Psoas muscle (tissue), 7 donors: ENCODE measurements at regions not wholly inside any gene's neighbourhood (a gene's known extent, or its start where the extent isn't known, plus 50 kb on each side); places are given as distances from the start of the nearest gene placed in this dataset.

Experiments
- ATAC-seq, 4 donors: fragments of 200-7000 bp; cut with Tn5 transposase; one replicate each; pipeline ENCODE4 v1.9.1; 2020; ENCODE audit warnings: moderate library complexity in 3 of 4, mild to moderate bottlenecking in 2 of 4
- DNase-seq, 2 donors: peaks; one replicate each; pipeline ENCODE4 v3.0.0-alpha.2; 2020
- H3K27ac ChIP-seq: fragments of 200-600 bp; one replicate; pipeline ENCODE4 v1.8.0; 2022
- H3K27me3 ChIP-seq, 3 donors: fragments of 200-600 bp in 1 of 3; one replicate each; pipeline versions ENCODE4 v1.6.1 to v1.8.0; 2013 to 2022; ENCODE audit warnings: low read length in 2 of 3, mild to moderate bottlenecking in 2 of 3, moderate library complexity in 1 of 3; ENCODE audit not compliant: insufficient read depth in 3 of 3
- H3K36me3 ChIP-seq, 2 donors: fragments of 200-600 bp in 1 of 2; one replicate each; pipeline versions ENCODE4 v1.6.1 to v1.8.0; 2013 to 2022; ENCODE audit warnings: low read depth in 1 of 2, mild to moderate bottlenecking in 1 of 2, moderate library complexity in 1 of 2; ENCODE audit not compliant: insufficient read depth in 1 of 2
- H3K4me1 ChIP-seq: fragments of 200-600 bp; one replicate; pipeline ENCODE4 v1.8.0; 2022
- H3K4me3 ChIP-seq: fragments of 200-600 bp; one replicate; pipeline ENCODE4 v1.8.0; 2022; ENCODE audit warnings: mild to moderate bottlenecking
- H3K9me3 ChIP-seq: fragments of 200-600 bp; one replicate; pipeline ENCODE4 v1.8.0; 2022
- WGBS, 3 donors: extraction: QIAGEN DNeasy Blood & Tissue Kit; methylation state at CpG; one replicate each; pipeline versions ENCODE4 v1.1.6 to v1.1.7; 2013; 5-methylcytosine and 5-hydroxymethylcytosine counted together
- intact Hi-C, 2 donors: fragments of 100-400 bp; cut with DNase I; formaldehyde crosslinking; loops; one replicate each; pipeline versions ENCODE4 v1.11.0 to v1.14.2; 2022
- TF ChIP-seq, protein P1 (sequence below): fragments of 200-600 bp; IDR thresholded peaks from one replicate; pipeline ENCODE4 v1.8.0; 2022; ENCODE audit warnings: antibody characterized with exemption
- donor health status: healthy with polysubstance abuse.
- donor health status: DM: no; HTN: no; CAD: no; lungs with moderate emphysema.
- donor health status: Bipolar disorder and iron deficiency.
- donor health status: healthy.
- donor health status: DM: yes; HTN: yes; CAD: no.
- donor health status: DM: no; HTN: no; CAD: no.
- donor health status: DM: yes; HTN: yes; CAD: no.

- Histone ChIP-seq H3K4me3 (no peak overlapping the region), H3K27me3 (peaks cover 0 to 2% (median 0%) of the 10 kb centered on the region in 3 donors), H3K36me3 (no peaks in the 10 kb centered on the region), H3K9me3 (no peaks in the 10 kb centered on the region), H3K4me1 (no peaks in the 10 kb centered on the region), H3K27ac (no peak overlapping the region)
- TF ChIP-seq, protein P1, sequence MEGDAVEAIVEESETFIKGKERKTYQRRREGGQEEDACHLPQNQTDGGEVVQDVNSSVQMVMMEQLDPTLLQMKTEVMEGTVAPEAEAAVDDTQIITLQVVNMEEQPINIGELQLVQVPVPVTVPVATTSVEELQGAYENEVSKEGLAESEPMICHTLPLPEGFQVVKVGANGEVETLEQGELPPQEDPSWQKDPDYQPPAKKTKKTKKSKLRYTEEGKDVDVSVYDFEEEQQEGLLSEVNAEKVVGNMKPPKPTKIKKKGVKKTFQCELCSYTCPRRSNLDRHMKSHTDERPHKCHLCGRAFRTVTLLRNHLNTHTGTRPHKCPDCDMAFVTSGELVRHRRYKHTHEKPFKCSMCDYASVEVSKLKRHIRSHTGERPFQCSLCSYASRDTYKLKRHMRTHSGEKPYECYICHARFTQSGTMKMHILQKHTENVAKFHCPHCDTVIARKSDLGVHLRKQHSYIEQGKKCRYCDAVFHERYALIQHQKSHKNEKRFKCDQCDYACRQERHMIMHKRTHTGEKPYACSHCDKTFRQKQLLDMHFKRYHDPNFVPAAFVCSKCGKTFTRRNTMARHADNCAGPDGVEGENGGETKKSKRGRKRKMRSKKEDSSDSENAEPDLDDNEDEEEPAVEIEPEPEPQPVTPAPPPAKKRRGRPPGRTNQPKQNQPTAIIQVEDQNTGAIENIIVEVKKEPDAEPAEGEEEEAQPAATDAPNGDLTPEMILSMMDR = no peak
- WGBS, 3 donors = 75 to 77% (median 75%) methylated on average over 3 of the region's 3 CpGs
- intact Hi-C loops = no loop called here
- ATAC-seq (no peak), DNase-seq (no peak)
These were observed 56.3 kb downstream of the SOX14 start for GRCh38 chr3:137820366-137820765.

- H3K27ac ChIP-seq = no peak overlapping the region
- ATAC-seq = no peak
- H3K4me3 ChIP-seq = no peak overlapping the region
- whole genome bisulfite sequencing, 3 donors = 70 to 90% (median 83%) methylated on average over 1 of the region's 1 CpG
- intact Hi-C loops = no loop called here
- TF ChIP-seq, protein P1 = no peak
- H3K27me3 ChIP-seq = no peaks in the 10 kb centered on the region
- no peaks in the 10 kb centered on the region for H3K9me3 ChIP-seq
- H3K36me3 ChIP-seq = no peaks in the 10 kb centered on the region
- no peak for DNase-seq
- no peaks in the 10 kb centered on the region for H3K4me1 ChIP-seq
These were observed 71.0 kb downstream of the SOX14 start for GRCh38 chr3:137835096-137835495.

GRCh38 chr3:137845194-137845593, 81.1 kb downstream of the SOX14 start:
- TF ChIP-seq, protein P1 = no peak
- Histone ChIP-seq H3K4me3 (no peak overlapping the region), H3K9me3 (no peaks in the 10 kb centered on the region), H3K27me3 (no peaks in the 10 kb centered on the region), H3K4me1 (no peaks in the 10 kb centered on the region), H3K36me3 (no peaks in the 10 kb centered on the region), H3K27ac (no peak overlapping the region)
- ATAC-seq = no peak
- no peak for DNase-seq
- intact Hi-C loops = no loop called here
- WGBS, 3 donors = 25 to 32% (median 26%) methylated on average over 4 of the region's 4 CpGs

DNA sequence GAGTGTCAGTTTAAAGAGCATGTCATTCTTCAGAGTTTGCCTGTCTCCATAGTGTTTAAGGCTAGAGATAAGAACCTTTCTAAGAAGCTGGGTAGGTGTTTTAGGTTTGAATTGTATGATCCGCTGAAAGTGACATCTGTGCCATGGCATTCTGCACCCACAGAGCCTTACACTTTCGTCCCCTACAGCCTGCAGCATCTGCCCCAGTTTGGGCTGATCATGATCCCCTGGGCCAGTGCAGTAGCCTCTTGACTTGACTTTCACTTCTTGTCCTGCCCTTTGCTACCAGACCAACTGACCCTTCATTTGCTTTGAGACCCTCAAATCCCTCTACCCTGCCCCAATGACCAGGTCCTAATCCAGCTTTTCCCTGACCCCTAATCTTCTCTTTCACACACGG, 81.6 kb downstream of the SOX14 start:
- intact Hi-C loops = no loop called here
- H3K4me3 ChIP-seq = no peak overlapping the region
- H3K36me3 ChIP-seq = no peaks in the 10 kb centered on the region
- H3K4me1 ChIP-seq = no peaks in the 10 kb centered on the region
- DNase-seq (no peak), ATAC-seq (no peak)
- no peaks in the 10 kb centered on the region for H3K9me3 ChIP-seq
- TF ChIP-seq, protein P1 = no peak
- WGBS, 3 donors = 57 to 69% (median 61%) methylated on average over 3 of the region's 3 CpGs
- H3K27me3 ChIP-seq = no peaks in the 10 kb centered on the region
- no peak overlapping the region for H3K27ac ChIP-seq

- WGBS, 3 donors = 62 to 64% (median 63%) methylated on average over 13 of the region's 13 CpGs
- intact Hi-C loops = loop anchor here in 1 of 2 donors (5.0 kb wide), 1 partner anchor 50 kb away; no protein-coding TSS in a partner anchor
- Histone ChIP-seq H3K4me1 (no peaks in the 10 kb centered on the region), H3K36me3 (no peaks in the 10 kb centered on the region), H3K27me3 (no peaks in the 10 kb centered on the region), H3K4me3 (no peak overlapping the region), H3K27ac (no peak overlapping the region), H3K9me3 (no peaks in the 10 kb centered on the region)
- DNase-seq = no peak
- no peak for ATAC-seq
- TF ChIP-seq, protein P1 = no peak
These were observed 88.3 kb downstream of the SOX14 start for GRCh38 chr3:137852391-137852830.
